ENCODE measurements at regions not wholly inside any gene's neighbourhood (a gene's known extent, or its start where the extent isn't known, plus 50 kb on each side); places are given as distances from the start of the nearest gene placed in this dataset.

- TF ChIP-seq KHSRP (IDR thresholded peaks at IDR 0.05) (no peak), OTX1 (CRISPR knock-in tag; IDR thresholded peaks at IDR 0.05) (no peak), TEAD4 (IDR thresholded peaks at IDR 0.05; ENCODE audit: low read length) (no peak), TEAD4 (CRISPR knock-in tag; IDR thresholded peaks at IDR 0.05; ENCODE audit: borderline replicate concordance) (no peak), ZFX (CRISPR knock-in tag; IDR thresholded peaks at IDR 0.05) (no peak), NFIX (CRISPR knock-in tag; IDR thresholded peaks at IDR 0.05; ENCODE audit: low read depth) (no peak), MYNN (IDR thresholded peaks at IDR 0.05) (no peak), MYNN (CRISPR knock-in tag; IDR thresholded peaks at IDR 0.05) (no peak), ZNF551 (CRISPR knock-in tag; IDR thresholded peaks at IDR 0.05) (no peak), ZNF830 (CRISPR knock-in tag; IDR thresholded peaks at IDR 0.05) (no peak), SOX6 (IDR thresholded peaks at IDR 0.05) (no peak), MTA3 (IDR thresholded peaks at IDR 0.05; ENCODE audit: borderline replicate concordance) (no peak), ATF6 (CRISPR knock-in tag; IDR thresholded peaks at IDR 0.05) (no peak), USF1 (CRISPR knock-in tag; IDR thresholded peaks at IDR 0.05) (no peak), ZBED1 (IDR thresholded peaks at IDR 0.05) (no peak)
These were observed 88.0 kb upstream of the IGF1R start for GRCh38 chr15:98560338-98560737.
